Neural progenitor cell (in vitro differentiated cells): ENCODE measurements at regions not wholly inside any gene's neighbourhood (a gene's known extent, or its start where the extent isn't known, plus 50 kb on each side); places are given as distances from the start of the nearest gene placed in this dataset.

Source experiments
- DNase-seq: peaks from one replicate; pipeline ENCODE4 v3.0.0-alpha.2; 2016; ENCODE audit warnings: low spot score
- H2AFZ ChIP-seq: fragments of 200-600 bp; sonication (generic); replicated peaks from 2 replicates; pipeline ENCODE4 v1.6.1; 2016; ENCODE audit warnings: antibody characterized with exemption
- H3F3A ChIP-seq: fragments of 200-600 bp; sonication (generic); 2 replicates; pipeline ENCODE4 v1.6.1; 2016; ENCODE audit warnings: antibody characterized with exemption, low read depth
- H3K27ac ChIP-seq: fragments of 200-600 bp; sonication (generic); 2 replicates; pipeline ENCODE4 v1.5.1; 2016; ENCODE audit warnings: mild to moderate bottlenecking
- H3K27me3 ChIP-seq: fragments of 200-600 bp; sonication (generic); 2 replicates; pipeline ENCODE4 v1.6.1; 2016; ENCODE audit warnings: mild to moderate bottlenecking, moderate library complexity
- H3K36me3 ChIP-seq: fragments of 200-600 bp; sonication (generic); 2 replicates; pipeline ENCODE4 v1.5.1; 2016
- H3K4me1 ChIP-seq: fragments of 200-600 bp; sonication (generic); 2 replicates; pipeline ENCODE4 v1.6.1; 2016; ENCODE audit warnings: mixed run types
- H3K4me2 ChIP-seq: fragments of 200-600 bp; sonication (generic); 2 replicates; pipeline ENCODE4 v1.6.1; 2016
- H3K4me3 ChIP-seq: fragments of 200-600 bp; sonication (generic); 2 replicates; pipeline ENCODE4 v1.5.1; 2016
- H3K79me2 ChIP-seq: fragments of 200-600 bp; sonication (generic); 2 replicates; pipeline ENCODE4 v1.6.1; 2016; ENCODE audit warnings: low read depth
- H3K9ac ChIP-seq: fragments of 200-600 bp; sonication (generic); 2 replicates; pipeline ENCODE4 v1.6.1; 2016
- H3K9me3 ChIP-seq: fragments of 200-600 bp; sonication (generic); 2 replicates; pipeline ENCODE4 v1.5.1; 2016; ENCODE audit warnings: low read depth
- H4K20me1 ChIP-seq: fragments of 200-600 bp; sonication (generic); 2 replicates; pipeline ENCODE4 v1.6.1; 2016; ENCODE audit warnings: low read depth
- H3K27ac Mint-ChIP-seq: 3 replicates; pipeline ENCODE4 v1.8.0; 2021; ENCODE audit warnings: mixed read lengths
- H3K27me3 Mint-ChIP-seq: 2 replicates; pipeline ENCODE4 v1.8.0; 2022; ENCODE audit warnings: low read depth, mild to moderate bottlenecking, inconsistent platforms, moderate library complexity, mixed read lengths; ENCODE audit not compliant: insufficient read depth
- H3K36me3 Mint-ChIP-seq: 3 replicates; pipeline ENCODE4 v1.8.0; 2021; ENCODE audit warnings: mixed read lengths
- H3K4me1 Mint-ChIP-seq: 3 replicates; pipeline ENCODE4 v1.8.0; 2021; ENCODE audit warnings: mixed read lengths
- H3K4me3 Mint-ChIP-seq: 3 replicates; pipeline ENCODE4 v1.8.0; 2021; ENCODE audit warnings: mild to moderate bottlenecking, moderate library complexity, mixed read lengths
- H3K9me3 Mint-ChIP-seq: 3 replicates; pipeline ENCODE4 v1.8.0; 2020; ENCODE audit warnings: mixed read lengths
- CTCF ChIP-seq: fragments of 200-600 bp; sonication (generic); IDR thresholded peaks from 2 replicates; pipeline ENCODE4 v1.5.1; 2017; ENCODE audit warnings: antibody characterized with exemption, mild to moderate bottlenecking
- EZH2 ChIP-seq: fragments of 200-600 bp; sonication (generic); IDR thresholded peaks from 2 replicates; pipeline ENCODE4 v1.6.1; 2017; ENCODE audit warnings: antibody characterized with exemption, mild to moderate bottlenecking, moderate library complexity
- EZH2phosphoT487 ChIP-seq: fragments of 200-600 bp; sonication (generic); IDR thresholded peaks from 2 replicates; pipeline ENCODE4 v1.6.1; 2017; ENCODE audit warnings: antibody characterized with exemption

- no peaks in the 10 kb centered on the region for H4K20me1 ChIP-seq
- DNase-seq = no peak
- H3K9me3 Mint-ChIP-seq = peaks cover 9% of the 10 kb centered on the region
- H3K4me1 ChIP-seq = no peaks in the 10 kb centered on the region
- H3K27me3 ChIP-seq = no peaks in the 10 kb centered on the region
- H3K4me3 ChIP-seq = no peak overlapping the region
- TF ChIP-seq EZH2 (no peak), CTCF (no peak), EZH2phosphoT487 (no peak)
- H3K27ac ChIP-seq = no peak overlapping the region
- no peaks in the 10 kb centered on the region for H3K9me3 ChIP-seq
- H3K27ac Mint-ChIP-seq = no peak overlapping the region
- H3K36me3 ChIP-seq = no peaks in the 10 kb centered on the region
- no peaks in the 10 kb centered on the region for H3F3A ChIP-seq
- no peak overlapping the region for H2AFZ ChIP-seq
- H3K9ac ChIP-seq = no peak overlapping the region
- peaks cover 5% of the 10 kb centered on the region for H3K27me3 Mint-ChIP-seq
- no peaks in the 10 kb centered on the region for H3K79me2 ChIP-seq
- H3K4me2 ChIP-seq = no peak overlapping the region
- H3K36me3 Mint-ChIP-seq = peaks cover 4% of the 10 kb centered on the region
- H3K4me1 Mint-ChIP-seq = no peaks in the 10 kb centered on the region
- H3K4me3 Mint-ChIP-seq = no peak overlapping the region
Observed at GRCh38 chr12:4157122-4157521, 116.4 kb upstream of the CCND2 start.

- H2AFZ ChIP-seq = no peak overlapping the region
- peaks cover 6% of the 10 kb centered on the region for H3K9me3 Mint-ChIP-seq
- H3K27ac Mint-ChIP-seq = no peak overlapping the region
- H3K4me2 ChIP-seq = no peak overlapping the region
- H3K27ac ChIP-seq = no peak overlapping the region
- no peaks in the 10 kb centered on the region for H4K20me1 ChIP-seq
- no peak overlapping the region for H3K4me3 ChIP-seq
- H3K4me1 Mint-ChIP-seq = no peaks in the 10 kb centered on the region
- TF ChIP-seq EZH2phosphoT487 = no peak
- TF ChIP-seq CTCF = no peak
- TF ChIP-seq EZH2 = no peak
- peaks cover 5% of the 10 kb centered on the region for H3K27me3 Mint-ChIP-seq
- H3K9me3 ChIP-seq = no peaks in the 10 kb centered on the region
- H3K27me3 ChIP-seq = no peaks in the 10 kb centered on the region
- H3K79me2 ChIP-seq = no peaks in the 10 kb centered on the region
- H3F3A ChIP-seq = no peaks in the 10 kb centered on the region
- H3K4me3 Mint-ChIP-seq = no peak overlapping the region
- no peaks in the 10 kb centered on the region for H3K36me3 ChIP-seq
- no peaks in the 10 kb centered on the region for H3K36me3 Mint-ChIP-seq
- H3K9ac ChIP-seq = no peak overlapping the region
- DNase-seq = no peak
- H3K4me1 ChIP-seq = no peaks in the 10 kb centered on the region
Observed at GRCh38 chr12:4156317-4156716, 117.2 kb upstream of the CCND2 start.

GRCh38 chr12:4154672-4155225 is 118.8 kb upstream of the CCND2 start:
- no peak overlapping the region for H3K27ac ChIP-seq
- no peaks in the 10 kb centered on the region for H3K4me1 ChIP-seq
- Mint-ChIP-seq H3K27ac (no peak overlapping the region), H3K36me3 (peaks cover 2% of the 10 kb centered on the region), H3K9me3 (peaks cover 7% of the 10 kb centered on the region), H3K4me3 (no peak overlapping the region), H3K27me3 (peaks cover 9% of the 10 kb centered on the region), H3K4me1 (no peaks in the 10 kb centered on the region)
- H3K4me3 ChIP-seq = no peak overlapping the region
- H4K20me1 ChIP-seq = no peaks in the 10 kb centered on the region
- TF ChIP-seq EZH2 (no peak), CTCF (no peak), EZH2phosphoT487 (no peak)
- no peak overlapping the region for H2AFZ ChIP-seq
- no peak for DNase-seq
- H3K9ac ChIP-seq = no peak overlapping the region
- no peak overlapping the region for H3K4me2 ChIP-seq
- H3F3A ChIP-seq = no peaks in the 10 kb centered on the region
- H3K9me3 ChIP-seq = no peaks in the 10 kb centered on the region
- no peaks in the 10 kb centered on the region for H3K27me3 ChIP-seq
- H3K79me2 ChIP-seq = no peaks in the 10 kb centered on the region
- H3K36me3 ChIP-seq = no peaks in the 10 kb centered on the region
